ENCODE measurements at regions not wholly inside any gene's neighbourhood (a gene's known extent, or its start where the extent isn't known, plus 50 kb on each side); places are given as distances from the start of the nearest gene placed in this dataset.
A peak's percentile ranks its signal among the peaks of the same experiment; 100 is the strongest.

DNA sequence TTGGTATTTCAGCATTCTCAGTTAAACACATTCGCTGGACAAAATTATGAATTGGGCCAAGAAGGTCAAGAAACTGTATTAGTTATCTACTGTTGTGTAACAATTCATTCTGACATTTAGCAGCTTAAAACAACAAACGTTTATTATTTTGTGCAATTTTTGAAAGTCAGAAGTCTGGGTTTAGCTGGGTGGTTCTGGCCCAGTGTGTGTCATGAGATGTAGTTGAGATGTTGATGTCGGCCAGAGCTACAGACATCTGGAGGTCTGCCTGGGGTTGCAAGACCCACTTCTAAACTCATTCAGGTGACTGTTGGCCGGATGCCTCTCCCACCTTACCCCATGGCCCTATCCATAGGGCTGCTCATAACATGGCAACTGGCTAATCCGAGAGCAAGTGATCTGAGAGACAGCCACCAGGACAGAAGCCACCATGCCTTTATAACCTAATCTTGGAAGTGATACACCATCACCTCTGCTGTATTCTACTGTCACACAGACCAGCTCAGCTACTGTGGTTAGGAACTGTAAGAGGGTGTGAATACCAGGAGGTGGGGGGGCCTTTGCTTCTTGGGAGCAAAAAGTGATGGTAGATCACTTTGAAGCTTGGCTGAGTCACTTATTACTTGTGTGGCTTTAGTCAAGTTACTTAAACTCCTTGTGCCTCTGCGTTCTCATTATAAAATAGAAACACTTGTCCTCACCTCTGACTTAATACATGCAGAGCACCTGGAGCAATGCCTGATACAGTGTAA is 217.0 kb upstream of the MYLIP start (continued):
- TF ChIP-seq ZNF462 (CRISPR knock-in tag; IDR thresholded peaks at IDR 0.05), result no peak; the same call in 1 of the 2 replicates
- no peak for TF ChIP-seq ETS1 (IDR thresholded peaks at IDR 0.05)
- TF ChIP-seq STAT1 (IDR thresholded peaks at IDR 0.05; ENCODE audit: unreplicated experiment), result no peak
- no peak for TF ChIP-seq EZH2phosphoT487 (IDR thresholded peaks at IDR 0.05; ENCODE audit: unreplicated experiment)
- no peak for TF ChIP-seq ZNF331 (CRISPR knock-in tag; IDR thresholded peaks at IDR 0.05; ENCODE audit: low read depth)

- H3K4me1 Mint-ChIP-seq, result peaks cover 75% of the 10 kb centered on the region
- Histone ChIP-seq H3K4me2 (peak overlapping the region; percentile 53; the same call in 1 of the 2 replicates), H2AFZ (no peak overlapping the region), H3K9me2 (ENCODE audit: insufficient read depth) (no peaks in the 10 kb centered on the region), H3K4me1 (ENCODE audit: insufficient read depth) (peaks cover 92% of the 10 kb centered on the region), H3K79me2 (replicated peaks; ENCODE audit: insufficient read depth) (no peaks in the 10 kb centered on the region), H3K4me3 (no peak overlapping the region), H4K20me1 (replicated peaks; ENCODE audit: insufficient read depth) (no peaks in the 10 kb centered on the region), H3K27me3 (ENCODE audit: insufficient read depth) (no peaks in the 10 kb centered on the region), H3K27ac (ENCODE audit: low read depth) (peak overlapping the region; percentile 51; the same call in 1 of the 2 replicates), H3K36me3 (ENCODE audit: insufficient read depth) (no peaks in the 10 kb centered on the region), H3F3A (replicated peaks; ENCODE audit: low read depth) (no peaks in the 10 kb centered on the region)
- peaks cover 4% of the 10 kb centered on the region for H3K27me3 Mint-ChIP-seq (ENCODE audit: insufficient read depth, low read depth, poor library complexity)
- no peaks in the 10 kb centered on the region; the same call in 2 of the 3 replicates for H3K9me3 Mint-ChIP-seq
- H3K27ac Mint-ChIP-seq, result peak overlapping the region; percentile 60
- ATAC-seq (no peak), DNase-seq (ENCODE audit: low spot score) (no peak)
- peaks cover 5% of the 10 kb centered on the region for H3K36me3 Mint-ChIP-seq (ENCODE audit: low read depth)
- H3K4me3 Mint-ChIP-seq, result no peak overlapping the region
- TF ChIP-seq CREB1 (CRISPR knock-in tag; IDR thresholded peaks at IDR 0.05; ENCODE audit: low read depth), result no peak
- TF ChIP-seq, protein P1, sequence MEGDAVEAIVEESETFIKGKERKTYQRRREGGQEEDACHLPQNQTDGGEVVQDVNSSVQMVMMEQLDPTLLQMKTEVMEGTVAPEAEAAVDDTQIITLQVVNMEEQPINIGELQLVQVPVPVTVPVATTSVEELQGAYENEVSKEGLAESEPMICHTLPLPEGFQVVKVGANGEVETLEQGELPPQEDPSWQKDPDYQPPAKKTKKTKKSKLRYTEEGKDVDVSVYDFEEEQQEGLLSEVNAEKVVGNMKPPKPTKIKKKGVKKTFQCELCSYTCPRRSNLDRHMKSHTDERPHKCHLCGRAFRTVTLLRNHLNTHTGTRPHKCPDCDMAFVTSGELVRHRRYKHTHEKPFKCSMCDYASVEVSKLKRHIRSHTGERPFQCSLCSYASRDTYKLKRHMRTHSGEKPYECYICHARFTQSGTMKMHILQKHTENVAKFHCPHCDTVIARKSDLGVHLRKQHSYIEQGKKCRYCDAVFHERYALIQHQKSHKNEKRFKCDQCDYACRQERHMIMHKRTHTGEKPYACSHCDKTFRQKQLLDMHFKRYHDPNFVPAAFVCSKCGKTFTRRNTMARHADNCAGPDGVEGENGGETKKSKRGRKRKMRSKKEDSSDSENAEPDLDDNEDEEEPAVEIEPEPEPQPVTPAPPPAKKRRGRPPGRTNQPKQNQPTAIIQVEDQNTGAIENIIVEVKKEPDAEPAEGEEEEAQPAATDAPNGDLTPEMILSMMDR (conservative IDR thresholded peaks at IDR 0.05; ENCODE audit: low read depth in 2 of 2), result no peak
Observed at GRCh38 chr6:15909290-15910070, 219.4 kb upstream of the MYLIP start.
